ENCODE measurements at regions not wholly inside any gene's neighbourhood (a gene's known extent, or its start where the extent isn't known, plus 50 kb on each side); places are given as distances from the start of the nearest gene placed in this dataset.

DNA sequence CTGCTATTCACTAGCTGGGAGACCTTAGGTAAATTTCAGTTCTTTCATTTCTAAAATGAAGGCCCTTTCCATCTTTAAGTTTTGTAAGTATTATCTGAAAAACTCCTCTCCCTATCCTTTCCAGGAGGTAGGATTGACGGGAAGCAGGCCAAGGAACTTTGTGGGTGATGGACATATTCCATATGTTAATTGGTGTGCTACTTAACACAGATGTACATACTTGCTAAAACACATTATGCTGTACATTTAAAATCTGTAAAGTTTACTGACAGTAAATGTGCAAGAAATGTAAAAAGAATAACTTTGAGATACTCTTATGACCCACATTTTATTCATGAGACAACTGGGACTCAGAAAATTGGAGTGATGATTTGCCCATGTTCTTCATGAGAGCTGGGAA, 329.8 kb upstream of the LRRC3B start:
- TF ChIP-seq, protein P1, sequence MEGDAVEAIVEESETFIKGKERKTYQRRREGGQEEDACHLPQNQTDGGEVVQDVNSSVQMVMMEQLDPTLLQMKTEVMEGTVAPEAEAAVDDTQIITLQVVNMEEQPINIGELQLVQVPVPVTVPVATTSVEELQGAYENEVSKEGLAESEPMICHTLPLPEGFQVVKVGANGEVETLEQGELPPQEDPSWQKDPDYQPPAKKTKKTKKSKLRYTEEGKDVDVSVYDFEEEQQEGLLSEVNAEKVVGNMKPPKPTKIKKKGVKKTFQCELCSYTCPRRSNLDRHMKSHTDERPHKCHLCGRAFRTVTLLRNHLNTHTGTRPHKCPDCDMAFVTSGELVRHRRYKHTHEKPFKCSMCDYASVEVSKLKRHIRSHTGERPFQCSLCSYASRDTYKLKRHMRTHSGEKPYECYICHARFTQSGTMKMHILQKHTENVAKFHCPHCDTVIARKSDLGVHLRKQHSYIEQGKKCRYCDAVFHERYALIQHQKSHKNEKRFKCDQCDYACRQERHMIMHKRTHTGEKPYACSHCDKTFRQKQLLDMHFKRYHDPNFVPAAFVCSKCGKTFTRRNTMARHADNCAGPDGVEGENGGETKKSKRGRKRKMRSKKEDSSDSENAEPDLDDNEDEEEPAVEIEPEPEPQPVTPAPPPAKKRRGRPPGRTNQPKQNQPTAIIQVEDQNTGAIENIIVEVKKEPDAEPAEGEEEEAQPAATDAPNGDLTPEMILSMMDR (IDR thresholded peaks at IDR 0.05; ENCODE audit: low read depth, low read length) = no peak
- TF ChIP-seq, protein P2, sequence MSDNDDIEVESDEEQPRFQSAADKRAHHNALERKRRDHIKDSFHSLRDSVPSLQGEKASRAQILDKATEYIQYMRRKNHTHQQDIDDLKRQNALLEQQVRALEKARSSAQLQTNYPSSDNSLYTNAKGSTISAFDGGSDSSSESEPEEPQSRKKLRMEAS (IDR thresholded peaks at IDR 0.05; ENCODE audit: low read depth, low read length) = no peak
- TF ChIP-seq POLR2A (IDR thresholded peaks at IDR 0.05; ENCODE audit: extremely low read depth, insufficient read length) = no peak
